Loucy (cell line): ENCODE measurements at regions not wholly inside any gene's neighbourhood (a gene's known extent, or its start where the extent isn't known, plus 50 kb on each side); places are given as distances from the start of the nearest gene placed in this dataset.

ENCODE experiments used
- H2AFZ ChIP-seq: fragments of 200-600 bp; sonication (generic); 2 replicates; pipeline ENCODE4 v1.6.0; 2016; ENCODE audit warnings: antibody characterized with exemption, mild to moderate bottlenecking, low read length, moderate library complexity
- H3F3A ChIP-seq: fragments of 200-600 bp; 2 replicates; pipeline ENCODE4 v1.6.0; 2016; ENCODE audit warnings: antibody characterized with exemption, low read depth, mild to moderate bottlenecking
- H3K27me3 ChIP-seq: fragments of 200-600 bp; sonication (generic); 2 replicates; pipeline ENCODE4 v1.6.1; 2014; ENCODE audit warnings: low read length, mild to moderate bottlenecking; ENCODE audit not compliant: insufficient read depth, poor library complexity, severe bottlenecking
- H3K36me3 ChIP-seq: fragments of 200-600 bp; sonication (generic); 2 replicates; pipeline ENCODE4 v1.6.1; 2016; ENCODE audit warnings: low read length; ENCODE audit not compliant: insufficient read depth
- H3K4me1 ChIP-seq: fragments of 200-600 bp; sonication (generic); 2 replicates; pipeline ENCODE4 v1.5.1; 2014; ENCODE audit warnings: low read length, mild to moderate bottlenecking; ENCODE audit not compliant: insufficient read depth, poor library complexity, severe bottlenecking
- H3K4me2 ChIP-seq: fragments of 200-600 bp; sonication (generic); 2 replicates; pipeline ENCODE4 v1.6.0; 2014; ENCODE audit warnings: antibody characterized with exemption, low read length, low read depth, mild to moderate bottlenecking; ENCODE audit not compliant: poor library complexity, severe bottlenecking
- H3K4me3 ChIP-seq: fragments of 200-600 bp; sonication (generic); 2 replicates; pipeline ENCODE4 v1.5.1; 2014; ENCODE audit warnings: low read length, mild to moderate bottlenecking, mixed read lengths; ENCODE audit not compliant: poor library complexity, severe bottlenecking
- H3K79me2 ChIP-seq: fragments of 200-600 bp; sonication (generic); 2 replicates; pipeline ENCODE4 v1.6.1; 2014; ENCODE audit warnings: low read length; ENCODE audit not compliant: insufficient read depth
- H3K9ac ChIP-seq: fragments of 200-600 bp; sonication (generic); 2 replicates; pipeline ENCODE4 v1.6.0; 2014; ENCODE audit warnings: mild to moderate bottlenecking, low read depth, low read length, moderate library complexity; ENCODE audit not compliant: poor library complexity, severe bottlenecking
- H3K9me2 ChIP-seq: fragments of 200-600 bp; sonication (generic); replicated peaks from 2 replicates; pipeline ENCODE4 v1.6.1; 2016; ENCODE audit warnings: low read depth, low read length, mixed read lengths
- H3K9me3 ChIP-seq: fragments of 200-600 bp; sonication (generic); 2 replicates; pipeline ENCODE4 v1.6.1; 2014; ENCODE audit warnings: mild to moderate bottlenecking, antibody characterized with exemption, low read length, low read depth; ENCODE audit not compliant: insufficient read depth
- H4K20me1 ChIP-seq: fragments of 200-600 bp; sonication (generic); 2 replicates; pipeline ENCODE4 v1.6.0; 2014; ENCODE audit warnings: antibody characterized with exemption, low read length, mild to moderate bottlenecking; ENCODE audit not compliant: insufficient read depth, poor library complexity, severe bottlenecking
- EZH2phosphoT487 ChIP-seq: fragments of 200-600 bp; IDR thresholded peaks from 2 replicates; pipeline ENCODE4 v1.6.1; 2018; ENCODE audit warnings: antibody characterized with exemption, mild to moderate bottlenecking, moderate library complexity, borderline replicate concordance
- TF ChIP-seq, protein P1 (sequence below): fragments of 200-600 bp; sonication (generic); conservative IDR thresholded peaks from 2 replicates; pipeline ENCODE4 v1.5.1; 2014; ENCODE audit warnings: mild to moderate bottlenecking, antibody characterized with exemption, low read length

DNA sequence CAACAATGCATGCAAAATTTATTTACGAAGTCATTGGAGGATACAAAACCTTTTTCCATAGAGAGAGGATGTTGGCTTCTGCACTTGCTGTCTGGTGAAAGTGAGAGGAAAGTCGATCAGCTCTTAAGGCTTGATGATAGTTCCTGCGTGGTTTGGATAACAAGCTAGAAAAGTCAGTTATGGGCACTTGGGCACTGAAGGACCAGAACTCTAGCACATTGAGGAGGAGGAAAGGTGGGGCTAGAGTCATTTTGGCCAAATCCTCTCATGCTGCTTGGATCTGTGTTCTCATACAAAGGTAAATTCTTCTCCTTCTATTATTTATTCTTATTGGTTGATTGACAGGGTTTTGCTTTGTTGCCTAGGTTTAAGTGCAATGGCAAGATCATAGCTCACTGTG, 245.9 kb upstream of the ADAMTSL1 start:
- no peaks in the 10 kb centered on the region for H3K79me2 ChIP-seq
- H3K9ac ChIP-seq: no peak overlapping the region
- no peaks in the 10 kb centered on the region for H3K36me3 ChIP-seq
- no peaks in the 10 kb centered on the region for H3K4me1 ChIP-seq
- no peaks in the 10 kb centered on the region for H3K9me3 ChIP-seq
- H4K20me1 ChIP-seq: no peaks in the 10 kb centered on the region
- no peaks in the 10 kb centered on the region for H3K9me2 ChIP-seq
- no peak for TF ChIP-seq EZH2phosphoT487
- TF ChIP-seq, protein P1, sequence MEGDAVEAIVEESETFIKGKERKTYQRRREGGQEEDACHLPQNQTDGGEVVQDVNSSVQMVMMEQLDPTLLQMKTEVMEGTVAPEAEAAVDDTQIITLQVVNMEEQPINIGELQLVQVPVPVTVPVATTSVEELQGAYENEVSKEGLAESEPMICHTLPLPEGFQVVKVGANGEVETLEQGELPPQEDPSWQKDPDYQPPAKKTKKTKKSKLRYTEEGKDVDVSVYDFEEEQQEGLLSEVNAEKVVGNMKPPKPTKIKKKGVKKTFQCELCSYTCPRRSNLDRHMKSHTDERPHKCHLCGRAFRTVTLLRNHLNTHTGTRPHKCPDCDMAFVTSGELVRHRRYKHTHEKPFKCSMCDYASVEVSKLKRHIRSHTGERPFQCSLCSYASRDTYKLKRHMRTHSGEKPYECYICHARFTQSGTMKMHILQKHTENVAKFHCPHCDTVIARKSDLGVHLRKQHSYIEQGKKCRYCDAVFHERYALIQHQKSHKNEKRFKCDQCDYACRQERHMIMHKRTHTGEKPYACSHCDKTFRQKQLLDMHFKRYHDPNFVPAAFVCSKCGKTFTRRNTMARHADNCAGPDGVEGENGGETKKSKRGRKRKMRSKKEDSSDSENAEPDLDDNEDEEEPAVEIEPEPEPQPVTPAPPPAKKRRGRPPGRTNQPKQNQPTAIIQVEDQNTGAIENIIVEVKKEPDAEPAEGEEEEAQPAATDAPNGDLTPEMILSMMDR: no peak
- H3K4me3 ChIP-seq: no peak overlapping the region
- H3K27me3 ChIP-seq: no peaks in the 10 kb centered on the region
- H3K4me2 ChIP-seq: no peak overlapping the region
- no peaks in the 10 kb centered on the region for H3F3A ChIP-seq
- no peak overlapping the region for H2AFZ ChIP-seq

DNA sequence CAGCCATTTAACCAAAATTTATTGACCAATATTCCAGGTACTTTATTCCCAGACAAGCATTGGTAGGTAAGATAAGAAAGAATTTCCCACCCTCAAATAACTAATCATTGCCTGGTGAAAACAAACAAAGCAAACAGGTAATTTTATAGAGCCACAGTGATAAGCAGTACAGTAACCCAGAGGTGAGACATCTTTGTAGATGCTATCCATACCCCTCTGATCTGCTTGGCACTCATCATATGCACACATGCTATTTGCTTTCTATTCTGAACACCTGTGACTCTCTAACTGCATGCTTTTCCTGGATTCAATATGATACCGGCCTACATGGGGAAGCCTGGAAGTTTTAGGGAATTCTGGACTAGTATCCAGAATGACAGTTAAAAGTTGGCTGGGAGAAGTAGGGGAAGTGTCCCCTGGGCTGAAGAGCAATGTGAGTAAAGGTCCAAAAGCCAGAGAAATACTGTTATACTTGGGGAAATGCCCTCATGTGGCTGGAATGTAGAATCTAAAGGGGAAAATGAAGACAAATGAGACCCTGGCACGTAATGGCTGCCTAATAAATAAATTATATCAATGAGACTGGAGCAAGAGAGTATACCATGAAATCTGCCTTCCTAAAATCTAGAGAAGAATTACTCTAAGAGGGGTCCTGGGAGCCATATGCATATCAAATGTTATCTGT, 243.8 kb upstream of the ADAMTSL1 start:
- H3K4me2 ChIP-seq: no peak overlapping the region
- H3K9ac ChIP-seq: no peak overlapping the region
- H3K79me2 ChIP-seq: no peaks in the 10 kb centered on the region
- H3K4me1 ChIP-seq: no peaks in the 10 kb centered on the region
- no peaks in the 10 kb centered on the region for H4K20me1 ChIP-seq
- no peak for TF ChIP-seq EZH2phosphoT487
- TF ChIP-seq, protein P1: no peak
- no peaks in the 10 kb centered on the region for H3F3A ChIP-seq
- H3K9me3 ChIP-seq: no peaks in the 10 kb centered on the region
- H3K9me2 ChIP-seq: no peaks in the 10 kb centered on the region
- no peaks in the 10 kb centered on the region for H3K36me3 ChIP-seq
- no peaks in the 10 kb centered on the region for H3K27me3 ChIP-seq
- H3K4me3 ChIP-seq: no peak overlapping the region
- H2AFZ ChIP-seq: no peak overlapping the region

DNA sequence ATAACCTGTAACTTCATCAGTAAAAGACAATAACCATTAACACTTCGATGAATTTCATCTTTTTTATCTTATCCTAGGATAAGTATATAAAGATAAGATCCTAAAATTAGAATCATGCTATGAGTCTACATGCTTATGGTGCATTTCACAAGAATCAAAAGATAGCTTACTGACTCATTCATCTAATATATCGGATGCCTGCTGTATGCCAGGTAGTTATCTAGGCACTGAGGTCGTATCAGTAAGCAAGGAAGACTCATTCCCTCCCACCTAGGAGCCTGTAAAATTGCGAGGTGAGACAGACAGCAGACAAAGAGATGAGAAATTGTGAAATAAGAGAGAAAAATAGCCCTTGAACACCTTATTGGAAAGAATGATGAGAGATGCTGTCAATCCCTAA, 240.6 kb upstream of the ADAMTSL1 start:
- TF ChIP-seq, protein P1: no peak
- no peak for TF ChIP-seq EZH2phosphoT487
- Histone ChIP-seq H3K4me2 (no peak overlapping the region), H4K20me1 (no peaks in the 10 kb centered on the region), H3K4me1 (no peaks in the 10 kb centered on the region), H3K9me3 (no peaks in the 10 kb centered on the region), H3K4me3 (no peak overlapping the region), H3K9me2 (no peaks in the 10 kb centered on the region), H3K36me3 (no peaks in the 10 kb centered on the region), H3F3A (no peaks in the 10 kb centered on the region), H3K9ac (no peak overlapping the region), H3K27me3 (no peaks in the 10 kb centered on the region), H2AFZ (no peak overlapping the region), H3K79me2 (no peaks in the 10 kb centered on the region)
